Activated B cell treated with CpG ODN at 0.5 μM for 24 hours (primary cell): ENCODE measurements at regions not wholly inside any gene's neighbourhood (a gene's known extent, or its start where the extent isn't known, plus 50 kb on each side); places are given as distances from the start of the nearest gene placed in this dataset.
"Not testable (repeated sequence)": the region's sequence is repeated elsewhere in the genome, so short reads cannot be mapped to it uniquely, and the experiment has no call there.

Source experiments
- ATAC-seq: fragments of 200-7000 bp; cut with Tn5 transposase; one replicate; pipeline ENCODE4 v1.10.0; 2021; ENCODE audit warnings: low read depth, mild to moderate bottlenecking, moderate library complexity
- CTCF ChIA-PET: fragments of 350-600 bp; sonication (Branson Sonifier 250); formaldehyde crosslinking; loops from one replicate; lab custom pipeline; 2021; ENCODE audit warnings: antibody characterized with exemption; lab: Charles Lee
- POLR2A ChIA-PET: fragments of 350-600 bp; sonication (Branson Sonifier 250); formaldehyde crosslinking; loops from one replicate; lab custom pipeline; 2021; ENCODE audit warnings: antibody characterized with exemption; lab: Charles Lee
- DNase-seq: peaks from one replicate; pipeline ENCODE4 v3.0.0; 2022
- H3K27ac Mint-ChIP-seq: one replicate; pipeline ENCODE4 v1.8.0; 2020; ENCODE audit warnings: mixed read lengths
- H3K27me3 Mint-ChIP-seq: one replicate; pipeline ENCODE4 v1.8.0; 2021; ENCODE audit warnings: mixed read lengths
- H3K36me3 Mint-ChIP-seq: one replicate; pipeline ENCODE4 v1.8.0; 2021; ENCODE audit warnings: low read depth, mixed read lengths
- H3K4me1 Mint-ChIP-seq: one replicate; pipeline ENCODE4 v1.8.0; 2021; ENCODE audit warnings: mixed read lengths
- H3K4me3 Mint-ChIP-seq: one replicate; pipeline ENCODE4 v1.8.0; 2020; ENCODE audit warnings: mild to moderate bottlenecking, mixed read lengths
- H3K9me3 Mint-ChIP-seq: one replicate; pipeline ENCODE4 v1.8.0; 2020; ENCODE audit warnings: mixed read lengths
- intact Hi-C: fragments of 100-400 bp; cut with micrococcal nuclease; formaldehyde crosslinking; loops from one replicate; pipeline ENCODE4 v1.15.1; 2024
- TF ChIP-seq, protein P1 (sequence below): fragments of 200-600 bp; IDR thresholded peaks from one replicate; pipeline ENCODE4 v1.8.0; 2022; ENCODE audit warnings: antibody characterized with exemption, mild to moderate bottlenecking

DNA sequence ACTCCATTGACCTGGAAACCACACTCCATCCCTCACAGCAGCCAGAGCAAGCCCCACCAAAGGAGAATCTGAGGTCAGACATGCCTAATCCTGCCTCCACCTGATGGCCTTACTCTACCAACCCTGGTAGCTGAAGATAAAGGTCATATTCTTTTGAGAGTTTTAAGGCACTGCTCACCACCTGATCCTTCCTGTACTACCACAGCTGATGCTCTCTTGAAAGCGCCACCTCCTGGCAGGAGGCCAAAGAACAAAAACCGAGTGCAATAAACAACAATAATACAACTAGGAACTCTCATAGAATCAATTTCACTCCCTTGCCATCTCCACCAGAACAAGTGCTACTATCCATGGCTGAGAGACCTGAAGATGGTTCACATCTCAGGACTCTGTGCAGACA lies 301.6 kb downstream of the NAF1 start:
- intact Hi-C loops = no loop called here
- H3K27ac Mint-ChIP-seq = no peak overlapping the region
- H3K27me3 Mint-ChIP-seq = no peaks in the 10 kb centered on the region
- ATAC-seq = no peak
- ChIA-PET POLR2A (no interaction called here), CTCF (no interaction called here)
- DNase-seq = no peak
- no peaks in the 10 kb centered on the region for H3K36me3 Mint-ChIP-seq
- no peaks in the 10 kb centered on the region for H3K4me1 Mint-ChIP-seq
- H3K9me3 Mint-ChIP-seq = peaks cover 3% of the 10 kb centered on the region
- TF ChIP-seq, protein P1, sequence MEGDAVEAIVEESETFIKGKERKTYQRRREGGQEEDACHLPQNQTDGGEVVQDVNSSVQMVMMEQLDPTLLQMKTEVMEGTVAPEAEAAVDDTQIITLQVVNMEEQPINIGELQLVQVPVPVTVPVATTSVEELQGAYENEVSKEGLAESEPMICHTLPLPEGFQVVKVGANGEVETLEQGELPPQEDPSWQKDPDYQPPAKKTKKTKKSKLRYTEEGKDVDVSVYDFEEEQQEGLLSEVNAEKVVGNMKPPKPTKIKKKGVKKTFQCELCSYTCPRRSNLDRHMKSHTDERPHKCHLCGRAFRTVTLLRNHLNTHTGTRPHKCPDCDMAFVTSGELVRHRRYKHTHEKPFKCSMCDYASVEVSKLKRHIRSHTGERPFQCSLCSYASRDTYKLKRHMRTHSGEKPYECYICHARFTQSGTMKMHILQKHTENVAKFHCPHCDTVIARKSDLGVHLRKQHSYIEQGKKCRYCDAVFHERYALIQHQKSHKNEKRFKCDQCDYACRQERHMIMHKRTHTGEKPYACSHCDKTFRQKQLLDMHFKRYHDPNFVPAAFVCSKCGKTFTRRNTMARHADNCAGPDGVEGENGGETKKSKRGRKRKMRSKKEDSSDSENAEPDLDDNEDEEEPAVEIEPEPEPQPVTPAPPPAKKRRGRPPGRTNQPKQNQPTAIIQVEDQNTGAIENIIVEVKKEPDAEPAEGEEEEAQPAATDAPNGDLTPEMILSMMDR = no peak
- H3K4me3 Mint-ChIP-seq = no peak overlapping the region

DNA sequence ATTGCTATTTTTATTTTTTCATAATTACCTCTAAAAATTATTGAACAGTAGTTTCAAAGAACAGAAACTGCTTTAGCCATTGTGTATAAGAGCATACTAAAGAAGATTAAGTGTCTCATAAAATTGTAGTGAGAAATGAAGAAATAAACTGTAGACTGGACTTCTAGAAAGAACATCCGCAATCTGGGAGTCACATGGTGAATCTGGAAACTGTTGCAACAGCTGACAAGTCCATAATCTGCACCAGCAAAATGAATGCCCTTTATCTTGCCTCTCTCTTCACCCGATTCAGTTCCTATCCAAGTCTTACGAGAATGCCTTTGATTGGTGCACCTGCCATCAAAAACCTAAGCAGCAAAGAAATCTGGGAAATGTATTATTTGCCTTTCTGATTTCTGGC lies 312.9 kb downstream of the NAF1 start:
- peaks cover 6% of the 10 kb centered on the region for H3K4me1 Mint-ChIP-seq
- POLR2A ChIA-PET = no interaction called here
- TF ChIP-seq, protein P1 = no peak
- ATAC-seq = no peak
- H3K9me3 Mint-ChIP-seq = no peaks in the 10 kb centered on the region
- H3K4me3 Mint-ChIP-seq = no peak overlapping the region
- intact Hi-C loops = no loop called here
- no peak overlapping the region for H3K27ac Mint-ChIP-seq
- no peaks in the 10 kb centered on the region for H3K36me3 Mint-ChIP-seq
- CTCF ChIA-PET = no interaction called here
- H3K27me3 Mint-ChIP-seq = no peaks in the 10 kb centered on the region
- DNase-seq = no peak

DNA sequence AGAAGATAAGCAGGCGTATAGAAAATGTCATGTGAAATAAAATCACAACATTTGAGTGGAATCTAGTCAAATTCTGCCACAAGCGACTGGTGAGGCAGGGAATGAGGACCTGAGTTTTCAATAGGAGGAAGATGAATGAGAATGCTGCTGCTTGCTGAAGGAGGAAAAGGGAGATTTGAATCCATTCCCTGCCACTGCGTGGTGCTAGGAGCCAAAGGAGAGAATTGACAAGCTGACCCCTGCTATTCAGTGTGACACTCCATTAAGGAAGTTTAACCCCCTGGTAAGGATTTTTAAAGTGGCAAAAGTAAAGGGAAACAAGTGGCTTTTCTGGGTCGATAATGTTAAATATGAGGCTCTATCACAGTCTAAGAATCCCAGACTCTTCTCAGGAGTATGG lies 314.0 kb downstream of the NAF1 start:
- POLR2A ChIA-PET = no interaction called here
- TF ChIP-seq, protein P1 = no peak
- intact Hi-C loops = no loop called here
- Mint-ChIP-seq H3K27ac (no peak overlapping the region), H3K27me3 (no peaks in the 10 kb centered on the region), H3K9me3 (no peaks in the 10 kb centered on the region), H3K4me3 (no peak overlapping the region), H3K36me3 (no peaks in the 10 kb centered on the region), H3K4me1 (peaks cover 6% of the 10 kb centered on the region)
- ATAC-seq = no peak
- CTCF ChIA-PET = no interaction called here
- no peak for DNase-seq

DNA sequence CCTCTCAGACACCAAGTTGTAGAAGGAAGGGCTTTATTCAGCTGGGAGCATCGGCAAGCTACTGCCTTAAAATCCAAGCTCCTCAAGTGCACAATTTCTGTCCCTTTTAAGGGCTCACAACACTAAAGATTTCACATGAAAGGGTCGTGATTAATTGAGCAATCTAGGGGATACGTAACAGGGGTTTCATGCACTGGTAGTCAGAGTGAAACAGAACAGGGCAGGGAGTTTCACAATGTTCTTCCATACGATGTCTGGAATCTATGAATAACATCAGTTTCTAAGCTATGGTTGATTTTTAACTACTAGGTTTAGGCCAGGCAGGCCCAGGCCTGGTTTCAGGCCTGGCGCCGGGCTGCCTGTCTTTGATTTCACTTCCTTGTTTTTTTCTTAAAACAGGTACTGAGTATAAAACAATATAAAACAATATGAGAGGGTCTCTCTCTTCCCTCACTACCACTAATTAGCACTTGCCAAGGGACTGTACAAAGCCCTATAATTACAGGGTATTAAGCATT lies 315.4 kb downstream of the NAF1 start:
- H3K4me1 Mint-ChIP-seq, H3K36me3 Mint-ChIP-seq, H3K4me3 Mint-ChIP-seq, H3K9me3 Mint-ChIP-seq, H3K27ac Mint-ChIP-seq, POLR2A ChIA-PET, ATAC-seq, DNase-seq, H3K27me3 Mint-ChIP-seq: not testable (repeated sequence)
- CTCF ChIA-PET = interaction anchor here (1.2 kb wide), 1 partner anchor 13 kb away, joined by 3 read pairs; no protein-coding TSS in a partner anchor
- intact Hi-C loops = loop anchor here (2.0 kb wide), 1 partner anchor 42 kb away; no protein-coding TSS in a partner anchor

DNA sequence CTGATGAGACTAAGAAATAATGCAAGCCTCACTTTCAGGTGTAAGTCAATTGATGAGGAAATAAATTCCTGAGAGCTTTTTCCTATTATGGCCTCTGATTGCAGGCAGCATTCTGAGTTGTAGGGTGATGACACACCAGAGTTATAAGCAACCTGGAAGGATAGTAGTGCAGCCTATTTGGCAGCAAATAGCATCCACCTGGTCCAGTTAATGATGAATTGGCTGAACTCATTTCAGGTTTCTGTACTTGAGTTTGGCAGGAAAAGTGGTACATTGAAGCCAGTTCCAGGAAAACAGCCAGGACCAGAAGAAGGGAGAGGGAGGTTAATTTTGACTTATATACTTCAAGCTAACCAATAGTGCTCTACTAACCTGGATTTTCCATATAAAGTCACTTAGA lies 316.8 kb downstream of the NAF1 start:
- Mint-ChIP-seq H3K4me1 (peaks cover 6% of the 10 kb centered on the region), H3K36me3 (no peaks in the 10 kb centered on the region), H3K4me3 (no peak overlapping the region), H3K9me3 (no peaks in the 10 kb centered on the region), H3K27me3 (no peaks in the 10 kb centered on the region), H3K27ac (no peak overlapping the region)
- no peak for DNase-seq
- POLR2A ChIA-PET = no interaction called here
- TF ChIP-seq, protein P1 = no peak
- intact Hi-C loops = loop anchor here (2.0 kb wide), 1 partner anchor 43 kb away; no protein-coding TSS in a partner anchor
- ATAC-seq = no peak
- CTCF ChIA-PET = no interaction called here
